Left lung (tissue), 4 donors: ENCODE measurements at regions not wholly inside any gene's neighbourhood (a gene's known extent, or its start where the extent isn't known, plus 50 kb on each side); places are given as distances from the start of the nearest gene placed in this dataset.
"Not testable (repeated sequence)": the region's sequence is repeated elsewhere in the genome, so short reads cannot be mapped to it uniquely, and the experiment has no call there.

Source experiments
- ATAC-seq: fragments of 200-7000 bp; cut with Tn5 transposase; one replicate; pipeline ENCODE4 v1.9.1; 2020; ENCODE audit warnings: moderate library complexity
- DNase-seq, 4 donors: peaks; one replicate each; pipeline ENCODE4 v3.0.0-alpha.2; 2013 to 2020
- H3K27ac ChIP-seq, 2 donors: fragments of 200-600 bp; sonication (generic) in 1 of 2; one replicate each; pipeline versions ENCODE4 v1.5.0 to v1.8.0; 2020 to 2021
- H3K27me3 ChIP-seq, 2 donors: fragments of 200-600 bp; sonication (generic) in 1 of 2; one replicate each; pipeline versions ENCODE4 v1.5.0 to v1.8.0; 2020 to 2021
- H3K36me3 ChIP-seq, 2 donors: fragments of 200-600 bp; sonication (generic) in 1 of 2; one replicate each; pipeline versions ENCODE4 v1.5.0 to v1.8.0; 2020 to 2021
- H3K4me1 ChIP-seq, 2 donors: fragments of 200-600 bp; one replicate each; pipeline ENCODE4 v1.8.0; 2021
- H3K4me3 ChIP-seq, 2 donors: fragments of 200-600 bp; sonication (generic) in 1 of 2; one replicate each; pipeline versions ENCODE4 v1.5.0 to v1.8.0; 2020 to 2021; ENCODE audit warnings: mild to moderate bottlenecking in 1 of 2
- H3K9me3 ChIP-seq, 2 donors: fragments of 200-600 bp; sonication (generic) in 1 of 2; one replicate each; pipeline versions ENCODE4 v1.5.0 to v1.8.0; 2020 to 2021
- intact Hi-C, 2 donors: fragments of 100-400 bp; cut with DNase I; formaldehyde crosslinking; loops; one replicate each; pipeline versions ENCODE4 v1.11.2 to v1.14.2; 2022
- donor health status: DM: no; HTN: yes; CAD: no.
- donor health status: DM: no; HTN: no; CAD: no.

GRCh38 chr22:11690170-11690569, 3837.8 kb upstream of the OR11H1 start:
- H3K9me3 ChIP-seq, H3K27ac ChIP-seq, H3K36me3 ChIP-seq, intact Hi-C loops, H3K4me1 ChIP-seq, ATAC-seq, H3K27me3 ChIP-seq, H3K4me3 ChIP-seq: not testable (repeated sequence)
- peak in 2 of 4 donors; percentile 19 to 30 for DNase-seq

- ATAC-seq, H3K27me3 ChIP-seq, H3K4me1 ChIP-seq, H3K9me3 ChIP-seq, H3K27ac ChIP-seq, intact Hi-C loops, H3K4me3 ChIP-seq, H3K36me3 ChIP-seq: not testable (repeated sequence)
- DNase-seq, result peak in 1 of 4 donors; percentile 53
These were observed 3824.4 kb upstream of the OR11H1 start for GRCh38 chr22:11703588-11703987.

- H3K4me3 ChIP-seq, intact Hi-C loops, H3K9me3 ChIP-seq, ATAC-seq, DNase-seq, H3K27ac ChIP-seq, H3K36me3 ChIP-seq, H3K4me1 ChIP-seq, H3K27me3 ChIP-seq: not testable (repeated sequence)
These were observed 3821.2 kb upstream of the OR11H1 start for GRCh38 chr22:11706826-11707225.
